G401.6 (cell line): ENCODE measurements at regions not wholly inside any gene's neighbourhood (a gene's known extent, or its start where the extent isn't known, plus 50 kb on each side); places are given as distances from the start of the nearest gene placed in this dataset.

Experiments
- FAIRE-seq: peaks from 2 replicates; lab custom pipeline; 2012; peaks lifted over from hg19 to GRCh38; lab: Jason Lieb, UNC

DNA sequence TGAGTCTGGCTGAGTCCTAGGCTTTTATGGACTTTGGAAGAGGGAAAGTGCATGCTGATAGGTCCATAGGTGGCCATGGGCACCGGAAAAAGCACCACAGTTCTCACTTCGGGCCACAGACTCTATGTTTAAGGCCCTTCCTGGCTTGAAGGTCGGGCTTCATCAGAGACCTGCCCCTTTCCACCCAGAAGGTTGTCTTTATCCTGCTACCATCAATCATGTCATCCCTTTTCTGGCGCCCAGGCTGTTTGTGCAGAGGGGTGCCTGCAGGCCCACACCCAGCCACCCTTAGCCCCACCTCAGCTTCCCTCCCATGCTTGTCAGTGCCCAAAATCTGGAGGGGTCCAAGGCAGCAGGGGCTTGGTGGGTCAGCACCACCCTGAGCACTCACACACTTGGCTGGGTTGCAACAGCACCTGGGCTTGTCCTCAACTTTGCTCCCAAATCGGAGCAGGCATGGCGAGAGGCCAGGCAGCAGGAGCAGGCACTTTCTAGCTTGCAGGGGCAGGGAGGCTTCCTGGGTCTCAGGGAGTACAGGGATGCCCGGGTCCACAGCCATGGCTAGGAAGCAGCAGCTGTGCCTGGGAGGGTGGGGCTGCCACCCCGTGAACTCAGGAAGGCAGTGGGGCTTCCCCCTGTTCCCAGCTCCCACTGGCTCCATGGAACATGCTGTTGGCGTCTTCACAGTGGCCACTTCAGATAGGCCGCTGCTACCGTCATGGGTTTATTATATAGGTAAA lies 63.8 kb upstream of the TOM1L1 start:
- FAIRE-seq: no peak

DNA sequence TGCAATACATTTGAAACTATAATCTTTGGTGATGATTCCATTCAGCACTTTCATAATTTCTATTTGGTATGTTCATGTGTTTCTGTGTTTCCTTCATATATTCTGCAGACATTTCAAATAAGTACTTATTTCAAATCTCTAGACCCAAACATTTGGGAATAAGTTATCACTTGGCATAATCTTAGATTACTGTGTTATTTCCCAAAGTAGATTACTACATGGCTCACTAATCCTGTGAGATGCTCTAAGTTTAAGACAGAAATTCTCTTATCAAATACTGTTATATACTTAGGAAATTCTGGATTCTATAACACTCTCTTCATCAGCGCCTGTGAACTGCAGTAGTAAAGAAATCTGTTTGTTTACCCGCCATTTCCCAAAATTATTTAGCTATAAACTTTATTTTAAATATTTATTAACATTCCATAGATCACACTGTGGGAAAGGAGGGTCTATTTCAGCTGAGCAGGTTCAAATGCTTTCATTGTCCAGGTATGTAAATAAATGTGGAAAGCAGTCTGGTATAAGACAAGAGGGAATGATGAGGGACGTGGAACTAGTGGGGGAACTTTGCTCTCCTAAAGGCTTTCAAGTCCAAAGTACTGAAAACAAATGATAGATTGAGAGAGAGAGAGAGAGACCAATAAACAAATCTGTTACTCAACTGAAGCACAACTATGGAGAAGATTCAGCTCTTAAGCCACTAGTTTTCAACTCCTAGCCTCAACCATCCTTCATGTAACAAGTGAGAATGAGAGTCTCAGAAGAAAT lies 61.8 kb upstream of the TOM1L1 start:
- no peak for FAIRE-seq

- no peak for FAIRE-seq
These were observed 61.2 kb upstream of the TOM1L1 start for GRCh38 chr17:54839447-54839846.

DNA sequence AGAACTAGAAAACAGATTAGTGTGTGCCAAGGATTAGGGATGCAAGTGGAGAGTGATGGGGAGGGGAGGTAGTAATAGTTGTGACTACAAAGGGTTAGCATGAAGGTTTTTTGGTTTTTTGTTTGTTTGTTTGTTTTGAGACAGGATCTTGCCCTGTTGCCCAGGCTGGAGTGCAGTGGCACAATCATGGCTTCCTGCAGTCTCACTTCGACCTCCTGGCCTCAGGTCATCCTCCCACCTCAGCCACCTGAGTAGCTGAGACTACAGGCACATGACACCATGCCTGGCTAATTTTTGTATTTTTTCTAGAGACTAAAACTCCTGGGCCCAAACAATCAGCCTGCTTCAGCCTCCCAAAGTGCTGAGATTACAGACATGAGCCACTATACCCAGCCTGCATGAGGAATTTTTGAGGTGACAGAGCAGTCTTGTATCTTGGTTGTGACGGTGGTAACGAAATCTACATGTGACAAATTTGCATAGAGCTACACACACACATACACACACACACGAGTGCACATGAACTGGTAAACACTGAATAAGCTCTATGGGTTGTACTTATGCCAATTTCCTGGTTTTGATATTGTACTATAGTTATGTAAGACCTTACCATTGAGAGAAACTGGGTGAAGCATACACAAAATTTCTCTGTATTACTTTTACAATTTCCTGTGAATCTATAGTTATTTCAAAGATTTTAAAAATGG lies 59.6 kb upstream of the TOM1L1 start:
- FAIRE-seq: no peak

DNA sequence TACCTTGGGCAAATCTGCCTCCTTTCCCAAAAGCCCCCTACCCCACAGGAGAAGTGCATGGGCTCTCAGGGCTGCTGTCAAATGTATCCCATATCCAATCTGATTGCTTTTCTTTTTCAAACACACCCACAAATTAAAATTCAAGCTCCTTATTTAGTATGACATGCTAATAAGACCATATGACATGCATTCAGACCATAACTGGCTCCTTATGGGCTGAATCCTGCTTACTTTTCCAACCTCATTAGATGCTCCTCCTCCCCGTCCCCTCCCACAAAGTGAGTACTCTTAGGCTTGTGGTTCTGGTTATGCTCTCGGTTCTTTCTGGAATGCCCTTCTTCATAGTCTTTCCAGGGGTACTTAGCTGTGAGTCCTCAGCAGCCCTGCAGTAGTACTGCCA lies 59.0 kb upstream of the TOM1L1 start:
- FAIRE-seq: no peak

GRCh38 chr17:54844233-54844632 lies 56.4 kb upstream of the TOM1L1 start:
- no peak for FAIRE-seq

GRCh38 chr17:54848368-54848987 lies 52.2 kb upstream of the TOM1L1 start:
- FAIRE-seq: no peak

DNA sequence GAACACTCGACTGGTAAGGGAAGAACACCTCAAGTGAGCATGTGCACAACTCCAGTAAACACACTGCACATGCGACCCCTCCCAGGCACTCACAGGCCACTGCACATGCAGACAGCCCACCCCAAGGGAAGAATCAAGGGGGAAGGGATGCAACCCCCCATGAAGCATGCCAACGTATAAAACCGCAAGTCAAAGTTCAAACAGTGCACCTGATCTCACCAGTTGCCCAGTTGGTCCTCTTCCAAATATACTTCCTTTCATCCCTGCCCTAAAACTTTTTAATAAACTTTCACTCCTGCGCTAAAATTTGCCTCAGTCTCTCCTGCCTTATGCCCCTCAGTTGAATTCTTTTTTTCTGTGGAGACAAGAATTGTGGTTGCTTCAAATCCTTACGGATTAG lies 51.0 kb upstream of the TOM1L1 start:
- FAIRE-seq: no peak
